SK-N-MC (cell line): ENCODE measurements at regions not wholly inside any gene's neighbourhood (a gene's known extent, or its start where the extent isn't known, plus 50 kb on each side); places are given as distances from the start of the nearest gene placed in this dataset.
A peak's percentile ranks its signal among the peaks of the same experiment; 100 is the strongest.

Experiments used
- DNase-seq: peaks from one replicate; pipeline ENCODE4 v3.0.0-alpha.2; 2011; ENCODE audit warnings: low read depth, low spot score
- H3K27ac ChIP-seq: fragments of 200-600 bp; sonication (generic); 2 replicates; pipeline ENCODE4 v1.5.1; 2016; ENCODE audit warnings: mixed run types
- H3K36me3 ChIP-seq: fragments of 200-600 bp; sonication (generic); 2 replicates; pipeline ENCODE4 v1.6.1; 2017; ENCODE audit warnings: antibody characterized with exemption, low read length, mixed read lengths; ENCODE audit not compliant: insufficient read depth
- H3K4me3 ChIP-seq: fragments of 200-600 bp; sonication (generic); 2 replicates; pipeline ENCODE4 v1.5.1; 2016
- H3K9ac ChIP-seq: fragments of 200-600 bp; sonication (generic); 2 replicates; pipeline ENCODE4 v1.8.0; 2017; ENCODE audit warnings: mixed run types, mixed read lengths; ENCODE audit not compliant: insufficient read length
- H3K9me3 ChIP-seq: fragments of 200-600 bp; sonication (generic); 2 replicates; pipeline ENCODE4 v1.6.1; 2017; ENCODE audit warnings: low read depth, mild to moderate bottlenecking, antibody characterized with exemption, low read length, moderate library complexity, mixed read lengths
- EZH2 ChIP-seq: fragments of 200-600 bp; sonication (generic); IDR thresholded peaks from one replicate; pipeline ENCODE4 v1.6.1; 2017; ENCODE audit warnings: antibody characterized with exemption
- FOXP2 ChIP-seq: optimal IDR thresholded peaks from 2 replicates; pipeline ENCODE3; 2011; ENCODE audit warnings: mild to moderate bottlenecking, moderate library complexity; ENCODE audit not compliant: insufficient read depth; ENCODE audit errors: extremely low read length, control extremely low read depth
- POLR2AphosphoS5 ChIP-seq: IDR thresholded peaks from 2 replicates; pipeline ENCODE4 v1.6.1; 2012; ENCODE audit warnings: mild to moderate bottlenecking, low read depth, low read length, borderline replicate concordance

GRCh38 chr2:11988691-11989353 lies 242.4 kb downstream of the LPIN1 start:
- no peaks in the 10 kb centered on the region for H3K36me3 ChIP-seq
- TF ChIP-seq POLR2AphosphoS5: no peak
- no peak for TF ChIP-seq FOXP2

GRCh38 chr2:11989354-11989703 lies 242.9 kb downstream of the LPIN1 start:
- no peak for DNase-seq
- Histone ChIP-seq H3K9me3 (no peaks in the 10 kb centered on the region), H3K36me3 (no peaks in the 10 kb centered on the region), H3K27ac (no peak overlapping the region), H3K4me3 (no peak overlapping the region), H3K9ac (no peak overlapping the region)
- no peak for TF ChIP-seq FOXP2
- no peak for TF ChIP-seq POLR2AphosphoS5
- no peak for TF ChIP-seq EZH2

More at GRCh38 chr2:11988691-11989353, 242.4 kb downstream of the LPIN1 start:
- Histone ChIP-seq H3K4me3 (no peak overlapping the region), H3K9ac (no peak overlapping the region), H3K9me3 (no peaks in the 10 kb centered on the region), H3K27ac (no peak overlapping the region)
- no peak for DNase-seq

GRCh38 chr2:11990576-11990975 lies 244.1 kb downstream of the LPIN1 start:
- no peaks in the 10 kb centered on the region for H3K9me3 ChIP-seq
- no peaks in the 10 kb centered on the region for H3K36me3 ChIP-seq
- H3K27ac ChIP-seq: no peak overlapping the region
- no peak for DNase-seq
- H3K4me3 ChIP-seq: no peak overlapping the region
- TF ChIP-seq EZH2 (no peak), FOXP2 (no peak), POLR2AphosphoS5 (no peak)
- no peak overlapping the region for H3K9ac ChIP-seq

DNA sequence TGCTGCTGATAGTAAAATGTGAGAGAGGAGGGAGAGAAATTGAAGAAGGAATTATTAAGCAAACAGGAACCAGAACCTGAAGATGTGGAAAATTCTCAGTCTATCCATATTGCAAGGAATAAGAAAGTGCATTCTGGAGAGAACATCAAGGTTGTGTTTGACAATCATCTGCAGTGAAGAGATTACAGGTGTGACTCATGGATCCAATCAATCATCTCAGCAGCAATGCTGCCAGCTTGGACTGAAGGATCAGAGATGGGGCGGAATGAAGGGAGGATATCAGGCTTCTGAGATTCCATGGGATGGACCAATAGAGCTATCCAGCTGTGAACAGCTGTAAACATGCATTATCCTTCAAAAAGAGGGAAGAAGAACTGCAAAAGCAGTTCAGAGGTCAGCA lies 247.3 kb downstream of the LPIN1 start:
- no peak overlapping the region for H3K4me3 ChIP-seq
- no peak overlapping the region for H3K9ac ChIP-seq
- TF ChIP-seq POLR2AphosphoS5 (no peak), EZH2 (no peak), FOXP2 (no peak)
- no peaks in the 10 kb centered on the region for H3K9me3 ChIP-seq
- H3K27ac ChIP-seq: no peak overlapping the region
- H3K36me3 ChIP-seq: no peaks in the 10 kb centered on the region
- no peak for DNase-seq

- TF ChIP-seq EZH2 (no peak), FOXP2 (no peak), POLR2AphosphoS5 (no peak; the same call in 1 of the 2 replicates)
- Histone ChIP-seq H3K27ac (peak overlapping the region; percentile 71), H3K4me3 (peak overlapping the region; percentile 18), H3K9ac (no peak overlapping the region), H3K9me3 (no peaks in the 10 kb centered on the region), H3K36me3 (no peaks in the 10 kb centered on the region)
- DNase-seq: no peak
Observed at GRCh38 chr2:11995456-11995855, 249.0 kb downstream of the LPIN1 start.

DNA sequence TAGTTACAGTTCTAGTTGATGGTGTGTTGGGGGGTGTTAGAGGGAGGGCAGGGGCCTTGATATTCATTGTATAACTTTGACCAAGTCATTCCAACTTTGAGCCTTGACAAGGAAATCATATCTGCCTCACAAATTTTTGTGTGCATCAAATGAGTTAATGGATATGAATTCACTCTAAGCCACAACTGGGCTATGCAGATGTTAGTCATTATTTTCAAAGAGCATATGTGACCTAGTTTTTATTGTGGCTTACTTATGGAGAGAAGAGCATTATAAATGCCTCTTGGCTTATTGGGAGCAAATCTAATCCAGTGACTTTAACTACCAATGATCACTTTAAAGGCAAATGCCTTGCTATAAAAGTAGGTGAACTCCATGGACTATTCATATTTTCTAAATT lies 250.2 kb downstream of the LPIN1 start:
- Histone ChIP-seq H3K36me3 (no peaks in the 10 kb centered on the region), H3K9me3 (no peaks in the 10 kb centered on the region), H3K4me3 (no peak overlapping the region), H3K9ac (no peak overlapping the region), H3K27ac (no peak overlapping the region)
- no peak for DNase-seq
- TF ChIP-seq POLR2AphosphoS5 (no peak), EZH2 (no peak), FOXP2 (no peak)

- TF ChIP-seq POLR2AphosphoS5 (no peak), FOXP2 (no peak), EZH2 (no peak)
- no peak overlapping the region for H3K9ac ChIP-seq
- no peak overlapping the region for H3K4me3 ChIP-seq
- no peaks in the 10 kb centered on the region for H3K9me3 ChIP-seq
- no peak overlapping the region for H3K27ac ChIP-seq
- no peaks in the 10 kb centered on the region for H3K36me3 ChIP-seq
- no peak for DNase-seq
Observed at GRCh38 chr2:11997142-11997541, 250.7 kb downstream of the LPIN1 start.

DNA sequence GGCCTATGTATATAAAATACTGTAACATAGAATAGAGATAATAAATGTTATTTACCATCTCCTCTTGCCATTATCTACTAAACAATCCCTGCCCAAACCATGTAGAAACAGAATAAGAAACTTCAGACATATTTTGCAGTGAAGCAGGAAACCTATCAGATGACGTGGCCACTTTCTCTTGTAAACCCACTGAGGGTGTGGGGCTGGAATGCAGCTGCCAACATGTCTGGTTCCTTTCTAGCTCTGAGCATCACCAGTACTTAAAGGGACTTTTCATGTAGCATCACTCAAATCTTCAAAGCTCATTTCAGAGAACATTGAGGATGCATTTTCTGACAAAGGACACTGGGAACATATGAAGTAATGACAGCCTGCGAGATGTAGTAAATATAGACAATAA lies 251.8 kb downstream of the LPIN1 start:
- no peak for DNase-seq
- Histone ChIP-seq H3K36me3 (no peaks in the 10 kb centered on the region), H3K4me3 (no peak overlapping the region), H3K27ac (no peak overlapping the region), H3K9me3 (no peaks in the 10 kb centered on the region), H3K9ac (no peak overlapping the region)
- TF ChIP-seq POLR2AphosphoS5: no peak
- no peak for TF ChIP-seq EZH2
- no peak for TF ChIP-seq FOXP2

DNA sequence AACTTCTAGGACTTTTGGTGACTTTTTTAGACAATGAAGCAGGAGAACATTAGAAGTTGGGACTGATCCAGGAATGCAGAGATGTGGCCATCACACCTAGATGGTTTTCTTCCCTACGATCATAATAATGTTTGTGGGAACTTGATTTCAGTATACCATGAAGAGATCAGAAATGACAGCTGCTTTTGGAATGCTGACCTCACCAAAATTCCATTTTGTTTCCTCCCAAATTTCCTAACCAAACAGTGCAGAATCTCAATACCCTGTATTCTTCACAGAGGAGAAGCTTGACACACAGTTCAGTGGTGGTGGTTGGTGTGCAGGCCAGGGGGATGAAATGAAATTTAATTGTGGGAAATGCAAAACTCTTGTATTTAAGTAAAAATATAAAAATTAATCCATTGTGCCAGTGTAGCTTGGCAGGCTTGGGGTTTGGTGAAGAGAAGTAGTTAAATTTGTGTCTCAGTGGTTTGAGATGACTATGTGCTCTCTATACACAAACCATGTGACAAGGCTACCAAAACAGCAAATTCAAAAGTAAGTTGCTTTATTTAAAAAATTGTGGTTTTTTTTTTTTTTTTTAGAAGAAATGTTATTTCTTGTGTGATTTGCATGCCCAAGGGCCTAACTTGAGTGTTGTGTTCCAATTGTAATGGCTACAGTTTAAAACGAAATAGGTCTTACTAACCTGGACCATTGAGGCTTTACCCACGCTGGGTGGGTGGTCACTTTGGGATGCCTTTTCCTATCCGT lies 252.4 kb downstream of the LPIN1 start:
- no peaks in the 10 kb centered on the region for H3K9me3 ChIP-seq
- no peak overlapping the region for H3K27ac ChIP-seq
- H3K4me3 ChIP-seq: no peak overlapping the region
- TF ChIP-seq POLR2AphosphoS5 (no peak), FOXP2 (no peak), EZH2 (no peak)
- no peak overlapping the region for H3K9ac ChIP-seq
- DNase-seq: no peak
- H3K36me3 ChIP-seq: no peaks in the 10 kb centered on the region
